Left ventricle myocardium inferior (tissue), 1 donor: ENCODE measurements at regions not wholly inside any gene's neighbourhood (a gene's known extent, or its start where the extent isn't known, plus 50 kb on each side); places are given as distances from the start of the nearest gene placed in this dataset.

Experiments used
- DNase-seq: peaks from one replicate; pipeline ENCODE4 v3.0.0-alpha.2; 2020
- H3K27ac ChIP-seq: fragments of 200-600 bp; replicated peaks from 2 replicates; pipeline ENCODE4 v1.8.0; 2021
- H3K27me3 ChIP-seq: fragments of 200-600 bp; 2 replicates; pipeline ENCODE4 v1.8.0; 2021; ENCODE audit warnings: low read depth
- H3K36me3 ChIP-seq: fragments of 200-600 bp; 2 replicates; pipeline ENCODE4 v1.8.0; 2021
- H3K4me1 ChIP-seq: fragments of 200-600 bp; 2 replicates; pipeline ENCODE4 v1.8.0; 2021
- H3K4me3 ChIP-seq: fragments of 200-600 bp; 2 replicates; pipeline ENCODE4 v1.8.0; 2021; ENCODE audit warnings: mild to moderate bottlenecking, moderate library complexity
- H3K9me3 ChIP-seq: fragments of 200-600 bp; replicated peaks from 2 replicates; pipeline ENCODE4 v1.8.0; 2021
- CTCF ChIP-seq: fragments of 200-600 bp; IDR thresholded peaks from 2 replicates; pipeline ENCODE4 v1.8.0; 2021; ENCODE audit warnings: antibody characterized with exemption, mild to moderate bottlenecking, borderline replicate concordance
- intact Hi-C: fragments of 100-400 bp; cut with micrococcal nuclease; formaldehyde crosslinking; loops from one replicate; pipeline ENCODE4 v1.11.0; 2022
- donor health status: DM: no; HTN: yes; CAD: no; lungs with severe emphysema.

DNA sequence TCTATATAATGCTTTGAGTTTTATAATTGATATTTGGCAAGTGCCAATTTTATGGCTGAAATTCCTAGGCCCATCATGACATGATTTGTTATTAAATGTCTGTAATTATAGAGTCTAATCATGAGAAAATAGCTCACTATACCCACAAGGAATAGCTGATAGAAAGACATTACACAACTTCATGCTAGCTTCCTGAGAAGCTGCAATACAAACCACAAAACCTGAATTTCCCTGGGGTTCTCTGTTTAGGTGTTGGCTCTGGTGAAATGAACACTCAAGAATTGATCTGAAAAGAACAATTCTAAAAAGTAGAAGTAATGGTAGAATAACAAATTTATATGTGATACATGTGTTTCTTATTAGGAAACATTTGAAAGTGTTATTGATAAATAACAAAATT lies 169.6 kb downstream of the GASK1B start:
- DNase-seq = no peak
- H3K4me1 ChIP-seq = peaks cover 52% of the 10 kb centered on the region
- no peak overlapping the region for H3K27ac ChIP-seq
- intact Hi-C loops = no loop called here
- no peaks in the 10 kb centered on the region for H3K36me3 ChIP-seq
- TF ChIP-seq CTCF = no peak
- H3K27me3 ChIP-seq = no peaks in the 10 kb centered on the region
- no peaks in the 10 kb centered on the region for H3K9me3 ChIP-seq
- no peak overlapping the region for H3K4me3 ChIP-seq

- H3K4me1 ChIP-seq = peaks cover 41% of the 10 kb centered on the region
- H3K27ac ChIP-seq = no peak overlapping the region
- no peaks in the 10 kb centered on the region for H3K9me3 ChIP-seq
- H3K4me3 ChIP-seq = no peak overlapping the region
- H3K36me3 ChIP-seq = no peaks in the 10 kb centered on the region
- no peak for TF ChIP-seq CTCF
- no peak for DNase-seq
- intact Hi-C loops = no loop called here
- no peaks in the 10 kb centered on the region for H3K27me3 ChIP-seq
Observed at GRCh38 chr4:158002173-158002572, 170.7 kb downstream of the GASK1B start.

- Histone ChIP-seq H3K4me1 (peaks cover 37% of the 10 kb centered on the region), H3K9me3 (no peaks in the 10 kb centered on the region), H3K27ac (no peak overlapping the region), H3K27me3 (no peaks in the 10 kb centered on the region), H3K36me3 (no peaks in the 10 kb centered on the region), H3K4me3 (no peak overlapping the region)
- intact Hi-C loops = no loop called here
- DNase-seq = no peak
- TF ChIP-seq CTCF = no peak
Observed at GRCh38 chr4:158001756-158002155, 171.1 kb downstream of the GASK1B start.

DNA sequence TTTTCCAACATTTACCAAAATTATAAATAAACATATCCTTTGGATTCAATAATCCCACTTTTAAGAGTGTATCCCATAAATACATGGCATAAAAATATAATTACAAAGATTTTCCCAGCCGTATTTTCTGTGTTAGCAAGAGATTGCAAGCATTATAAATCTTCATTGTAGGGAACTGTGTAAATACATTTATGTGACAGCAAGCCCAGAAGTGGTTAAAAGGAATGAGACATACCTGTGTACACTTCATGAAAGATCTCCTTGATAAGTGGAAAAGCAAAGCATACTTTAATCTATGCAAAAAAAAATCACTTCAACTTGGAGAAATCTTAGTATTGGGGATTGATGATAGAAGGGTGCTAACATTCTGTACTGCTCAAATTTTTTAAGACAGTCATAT lies 173.1 kb downstream of the GASK1B start:
- no peak overlapping the region for H3K27ac ChIP-seq
- TF ChIP-seq CTCF = no peak
- H3K4me3 ChIP-seq = no peak overlapping the region
- no peaks in the 10 kb centered on the region for H3K9me3 ChIP-seq
- no peaks in the 10 kb centered on the region for H3K36me3 ChIP-seq
- intact Hi-C loops = no loop called here
- H3K27me3 ChIP-seq = no peaks in the 10 kb centered on the region
- DNase-seq = no peak
- peaks cover 31% of the 10 kb centered on the region for H3K4me1 ChIP-seq

- intact Hi-C loops = no loop called here
- Histone ChIP-seq H3K27ac (no peak overlapping the region), H3K36me3 (no peaks in the 10 kb centered on the region), H3K27me3 (no peaks in the 10 kb centered on the region), H3K9me3 (no peaks in the 10 kb centered on the region), H3K4me1 (peaks cover 39% of the 10 kb centered on the region), H3K4me3 (no peak overlapping the region)
- no peak for DNase-seq
- no peak for TF ChIP-seq CTCF
Observed at GRCh38 chr4:157997296-157997695, 175.5 kb downstream of the GASK1B start.
